Body of pancreas (tissue), 4 donors: ENCODE measurements at regions not wholly inside any gene's neighbourhood (a gene's known extent, or its start where the extent isn't known, plus 50 kb on each side); places are given as distances from the start of the nearest gene placed in this dataset.

Source experiments
- ATAC-seq: fragments of 150-250 bp; one replicate; pipeline ENCODE4 v1.9.1; 2016
- DNase-seq, 4 donors: peaks; one replicate each; pipeline ENCODE4 v3.0.0-alpha.2; 2019
- H3K27ac ChIP-seq, 4 donors: fragments of 200-600 bp; sonication (generic); 1 replicate in 3 of 4; 2 replicates in 1 of 4; pipeline versions ENCODE4 v1.5.1 to v1.6.1; 2016 to 2019; ENCODE audit warnings: mild to moderate bottlenecking in 1 of 4, mixed read lengths in 1 of 4, moderate library complexity in 1 of 4
- H3K27me3 ChIP-seq, 2 donors: fragments of 200-600 bp; sonication (generic); one replicate each; pipeline ENCODE4 v1.6.0; 2016; ENCODE audit warnings: mild to moderate bottlenecking in 1 of 2
- H3K36me3 ChIP-seq, 2 donors: fragments of 200-600 bp; sonication (generic); replicated peaks in 1 of 2; 2 replicates each; pipeline ENCODE4 v1.5.1; 2016; ENCODE audit warnings: low read depth in 2 of 2; ENCODE audit not compliant: insufficient read depth in 1 of 2
- H3K4me1 ChIP-seq: fragments of 200-600 bp; sonication (generic); one replicate; pipeline ENCODE4 v1.6.0; 2016
- H3K4me3 ChIP-seq, 2 donors: fragments of 200-600 bp; sonication (generic); 1 replicate in 1 of 2; 2 replicates in 1 of 2; pipeline ENCODE4 v1.5.1; 2016 to 2019
- H3K9me3 ChIP-seq, 3 donors: fragments of 200-600 bp; sonication (generic); 1 replicate in 2 of 3; 2 replicates in 1 of 3; pipeline ENCODE4 v1.5.1; 2016
- POLR2A ChIP-seq, 3 donors: fragments of 450-650 bp; IDR thresholded peaks; one replicate each; pipeline ENCODE4 v1.6.1; 2016; ENCODE audit warnings: antibody characterized with exemption in 3 of 3, mild to moderate bottlenecking in 2 of 3
- WGBS, 2 donors: methylation state at CpG; one replicate each; pipeline ENCODE4 v1.1.5; 2017; 5-methylcytosine and 5-hydroxymethylcytosine counted together
- intact Hi-C: fragments of 100-400 bp; cut with DNase I; formaldehyde crosslinking; loops from one replicate; pipeline ENCODE4 v1.15.1; 2023
- TF ChIP-seq, protein P1 (sequence below), 7 experiments: fragments of 450-650 bp in 4 of 7; fragments of 200-600 bp in 3 of 7; sonication (generic) in 3 of 7; IDR thresholded peaks; one replicate each; pipeline ENCODE4 v1.5.1; 2016 to 2019; ENCODE audit warnings: antibody characterized with exemption in 7 of 7

DNA sequence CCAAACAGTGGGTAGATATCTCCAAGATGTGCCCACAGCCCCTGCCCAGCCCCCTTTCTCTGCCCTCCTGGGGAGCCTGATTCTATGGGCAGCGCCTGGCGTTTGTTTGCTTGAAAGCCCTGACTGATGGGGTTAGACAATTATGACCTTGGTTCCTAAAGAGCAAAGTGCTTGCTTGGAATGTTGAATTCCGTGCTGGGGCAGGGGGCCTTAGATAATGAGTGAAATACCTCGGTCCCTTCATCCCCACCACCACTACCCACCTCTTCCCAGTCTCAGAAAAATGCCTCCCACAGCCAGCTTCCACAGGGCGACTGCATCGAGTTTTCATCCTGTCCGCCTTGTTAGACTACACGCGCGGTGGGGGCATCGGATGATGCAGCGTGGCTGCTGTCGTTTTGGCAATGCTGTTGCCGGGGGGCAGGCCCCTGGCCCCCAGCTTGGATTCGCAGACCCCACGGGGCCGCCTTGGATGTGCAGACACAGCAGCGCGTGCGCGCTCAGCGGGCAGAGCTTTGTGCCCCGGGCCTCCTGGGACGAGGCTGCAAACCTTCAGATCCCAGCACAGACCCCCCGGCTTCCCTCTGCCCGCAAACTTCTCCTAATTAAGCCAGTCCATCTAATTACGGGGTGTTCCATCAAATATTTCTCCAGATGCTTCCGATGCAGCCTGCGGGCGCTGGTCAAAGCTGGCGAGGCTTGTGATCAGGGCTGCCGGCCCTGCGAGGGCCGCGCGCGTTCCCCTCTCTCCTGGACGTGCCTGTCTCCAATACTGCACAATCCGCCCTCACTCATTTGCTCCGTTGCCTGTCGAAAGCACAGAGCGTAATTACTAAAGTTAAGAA, 86.1 kb downstream of the LINC00237 start:
- no peak for ATAC-seq
- H3K36me3 ChIP-seq: no peaks in the 10 kb centered on the region
- no peaks in the 10 kb centered on the region for H3K9me3 ChIP-seq
- H3K27ac ChIP-seq: no peak overlapping the region
- TF ChIP-seq, protein P1, sequence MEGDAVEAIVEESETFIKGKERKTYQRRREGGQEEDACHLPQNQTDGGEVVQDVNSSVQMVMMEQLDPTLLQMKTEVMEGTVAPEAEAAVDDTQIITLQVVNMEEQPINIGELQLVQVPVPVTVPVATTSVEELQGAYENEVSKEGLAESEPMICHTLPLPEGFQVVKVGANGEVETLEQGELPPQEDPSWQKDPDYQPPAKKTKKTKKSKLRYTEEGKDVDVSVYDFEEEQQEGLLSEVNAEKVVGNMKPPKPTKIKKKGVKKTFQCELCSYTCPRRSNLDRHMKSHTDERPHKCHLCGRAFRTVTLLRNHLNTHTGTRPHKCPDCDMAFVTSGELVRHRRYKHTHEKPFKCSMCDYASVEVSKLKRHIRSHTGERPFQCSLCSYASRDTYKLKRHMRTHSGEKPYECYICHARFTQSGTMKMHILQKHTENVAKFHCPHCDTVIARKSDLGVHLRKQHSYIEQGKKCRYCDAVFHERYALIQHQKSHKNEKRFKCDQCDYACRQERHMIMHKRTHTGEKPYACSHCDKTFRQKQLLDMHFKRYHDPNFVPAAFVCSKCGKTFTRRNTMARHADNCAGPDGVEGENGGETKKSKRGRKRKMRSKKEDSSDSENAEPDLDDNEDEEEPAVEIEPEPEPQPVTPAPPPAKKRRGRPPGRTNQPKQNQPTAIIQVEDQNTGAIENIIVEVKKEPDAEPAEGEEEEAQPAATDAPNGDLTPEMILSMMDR (IDR thresholded peaks at IDR 0.05): no peak
- no peak for TF ChIP-seq POLR2A (IDR thresholded peaks at IDR 0.05)
- intact Hi-C loops: no loop called here
- H3K4me3 ChIP-seq: no peak overlapping the region
- DNase-seq: no peak
- H3K4me1 ChIP-seq: no peaks in the 10 kb centered on the region
- WGBS, 2 donors: 21 to 41% methylated on average over 33 to 42 of the region's 42 CpGs
- H3K27me3 ChIP-seq: no peaks in the 10 kb centered on the region

DNA sequence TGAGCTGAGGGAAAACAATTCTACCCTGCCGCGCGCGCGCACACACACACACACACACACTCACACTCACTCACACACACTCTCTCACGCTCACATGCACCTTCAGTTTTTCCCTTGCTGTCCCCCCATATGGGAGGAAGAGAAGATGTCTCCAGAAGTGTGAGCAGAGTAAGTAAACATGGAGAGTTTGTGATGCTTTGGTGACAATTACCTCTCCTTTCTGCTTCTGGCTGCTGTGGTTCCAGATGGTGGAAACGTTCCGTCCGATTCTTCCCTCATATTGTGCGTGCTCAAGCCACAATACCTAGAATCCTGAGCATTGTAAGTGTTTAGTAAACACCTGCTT, 86.7 kb downstream of the LINC00237 start:
- intact Hi-C loops: no loop called here
- Histone ChIP-seq H3K27me3 (no peaks in the 10 kb centered on the region), H3K9me3 (no peaks in the 10 kb centered on the region), H3K4me1 (no peaks in the 10 kb centered on the region), H3K27ac (no peak overlapping the region), H3K36me3 (no peaks in the 10 kb centered on the region), H3K4me3 (no peak overlapping the region)
- DNase-seq: no peak
- no peak for ATAC-seq
- 62 to 74% methylated on average over 10 of the region's 10 CpGs for WGBS, 2 donors
- TF ChIP-seq, protein P1 (IDR thresholded peaks at IDR 0.05): no peak
- TF ChIP-seq POLR2A (IDR thresholded peaks at IDR 0.05): no peak

DNA sequence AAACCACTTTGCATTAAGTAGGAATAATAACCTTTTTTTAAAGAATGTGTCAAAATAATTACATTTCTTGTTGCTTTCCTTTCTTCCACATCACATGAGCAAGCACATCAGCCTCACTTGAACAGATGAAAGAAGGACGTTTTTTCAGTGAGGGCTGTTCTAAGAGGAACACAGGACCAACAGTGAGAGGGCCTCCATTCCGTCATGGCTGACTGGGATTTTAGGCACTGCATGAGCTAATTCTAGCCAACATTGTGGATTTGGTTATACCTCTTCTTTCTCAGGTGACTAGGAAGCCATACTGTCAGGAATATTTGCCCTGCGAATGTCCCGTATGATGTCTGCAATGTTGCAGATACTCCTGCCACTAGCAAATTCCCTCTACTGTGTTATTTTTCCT, 87.6 kb downstream of the LINC00237 start:
- Histone ChIP-seq H3K36me3 (no peaks in the 10 kb centered on the region), H3K4me1 (no peaks in the 10 kb centered on the region), H3K4me3 (no peak overlapping the region), H3K27ac (no peak overlapping the region), H3K9me3 (no peaks in the 10 kb centered on the region), H3K27me3 (no peaks in the 10 kb centered on the region)
- no peak for DNase-seq
- intact Hi-C loops: no loop called here
- no peak for TF ChIP-seq POLR2A (IDR thresholded peaks at IDR 0.05)
- TF ChIP-seq, protein P1 (IDR thresholded peaks at IDR 0.05): no peak
- WGBS, 2 donors: 62 to 79% methylated on average over 4 of the region's 4 CpGs
- ATAC-seq: no peak

DNA sequence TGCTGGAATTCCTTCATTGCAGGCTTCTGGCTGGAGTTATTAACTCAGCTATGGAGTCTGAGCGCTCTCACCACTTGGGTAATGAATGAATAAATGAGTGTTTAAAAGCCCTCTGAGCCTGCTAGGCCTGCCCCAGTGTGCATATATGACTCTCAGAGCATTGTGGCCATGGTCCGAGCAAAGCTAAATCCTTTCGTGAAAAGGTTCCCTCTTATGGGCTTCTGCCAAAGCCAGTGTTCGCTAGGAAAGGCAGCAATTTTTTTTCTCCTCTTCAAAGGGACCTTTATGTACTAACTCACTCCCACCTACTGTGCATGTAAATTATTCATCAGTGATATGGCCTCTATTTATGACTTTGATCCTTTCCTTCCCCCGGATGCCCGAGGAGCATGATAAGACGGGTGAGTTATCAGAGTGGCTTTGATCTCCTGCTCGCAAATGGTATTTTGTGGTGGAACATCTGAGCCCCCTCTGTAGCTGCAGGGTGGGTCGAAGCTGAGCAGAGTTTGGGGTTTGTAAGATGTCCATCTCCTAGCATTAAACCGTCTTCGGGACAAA, 88.6 kb downstream of the LINC00237 start:
- H3K4me3 ChIP-seq: no peak overlapping the region
- ATAC-seq (no peak), DNase-seq (no peak)
- no peak for TF ChIP-seq POLR2A (IDR thresholded peaks at IDR 0.05)
- TF ChIP-seq, protein P1 (IDR thresholded peaks at IDR 0.05): no peak
- no peak overlapping the region for H3K27ac ChIP-seq
- no peaks in the 10 kb centered on the region for H3K27me3 ChIP-seq
- no peaks in the 10 kb centered on the region for H3K36me3 ChIP-seq
- no peaks in the 10 kb centered on the region for H3K4me1 ChIP-seq
- 32 to 39% methylated on average over 11 of the region's 11 CpGs for WGBS, 2 donors
- no peaks in the 10 kb centered on the region for H3K9me3 ChIP-seq
- intact Hi-C loops: no loop called here

DNA sequence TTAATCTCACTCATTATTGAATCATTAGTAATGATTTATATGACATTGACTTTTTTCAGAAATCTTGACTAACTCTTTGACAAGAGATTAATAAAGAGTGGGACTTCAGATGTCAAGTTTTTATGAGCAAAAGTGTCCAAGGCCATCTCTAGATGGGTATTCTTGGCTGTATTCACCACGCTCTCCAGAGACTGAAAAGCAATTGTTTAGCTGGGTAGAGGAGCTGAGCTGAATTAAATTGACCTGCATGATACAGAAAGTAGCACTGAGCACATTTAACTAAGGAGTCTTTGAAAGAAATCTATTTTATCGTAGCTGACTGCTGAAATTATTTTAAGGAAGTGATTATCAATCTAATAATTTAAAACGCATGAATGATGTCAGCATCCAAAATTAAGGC, 89.4 kb downstream of the LINC00237 start:
- Histone ChIP-seq H3K36me3 (no peaks in the 10 kb centered on the region), H3K27ac (no peak overlapping the region), H3K4me3 (no peak overlapping the region), H3K27me3 (no peaks in the 10 kb centered on the region), H3K4me1 (no peaks in the 10 kb centered on the region), H3K9me3 (no peaks in the 10 kb centered on the region)
- ATAC-seq (no peak), DNase-seq (no peak)
- 35 to 49% methylated on average over 3 of the region's 3 CpGs for WGBS, 2 donors
- TF ChIP-seq, protein P1 (IDR thresholded peaks at IDR 0.05): no peak
- no peak for TF ChIP-seq POLR2A (IDR thresholded peaks at IDR 0.05)
- intact Hi-C loops: no loop called here
